ENCODE measurements at regions not wholly inside any gene's neighbourhood (a gene's known extent, or its start where the extent isn't known, plus 50 kb on each side); places are given as distances from the start of the nearest gene placed in this dataset.
"Not testable (repeated sequence)": the region's sequence is repeated elsewhere in the genome, so short reads cannot be mapped to it uniquely, and the experiment has no call there.

- intact Hi-C loops (cut with micrococcal nuclease): no loop called here
These were observed 370.6 kb upstream of the UBE2E3 start for GRCh38 chr2:180609626-180610340.

DNA sequence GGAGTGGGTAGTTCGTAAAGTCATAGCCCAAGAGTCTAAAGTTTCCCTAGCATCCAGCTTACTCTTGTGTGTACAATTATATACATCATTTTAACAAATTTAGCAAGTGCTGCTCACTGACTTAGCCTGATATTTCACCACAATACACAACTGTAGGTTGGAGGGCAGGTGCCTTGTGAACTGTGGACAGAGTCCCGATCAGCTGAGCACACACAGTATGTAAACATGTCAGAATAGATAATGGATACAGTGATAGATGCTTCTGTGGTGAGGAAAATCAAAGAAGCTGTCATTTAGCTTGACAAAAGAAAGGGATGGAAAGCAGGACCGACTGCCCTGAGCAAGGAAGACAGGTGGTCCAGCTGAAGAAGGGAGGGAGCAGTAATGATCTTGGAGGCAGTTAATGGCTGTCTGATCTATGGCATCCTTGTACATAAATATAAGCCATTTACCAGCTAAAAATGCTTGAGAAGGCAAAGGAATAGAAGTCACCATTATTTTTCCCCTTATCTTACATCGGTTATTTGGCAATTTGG lies 372.8 kb upstream of the UBE2E3 start:
- intact Hi-C loops (cut with micrococcal nuclease): no loop called here

GRCh38 chr2:180604077-180604476 lies 376.3 kb upstream of the UBE2E3 start:
- intact Hi-C loops (cut with micrococcal nuclease): loop anchor here (1.0 to 5.0 kb wide), 2 partner anchors 454 to 1113 kb away; no protein-coding TSS in a partner anchor

DNA sequence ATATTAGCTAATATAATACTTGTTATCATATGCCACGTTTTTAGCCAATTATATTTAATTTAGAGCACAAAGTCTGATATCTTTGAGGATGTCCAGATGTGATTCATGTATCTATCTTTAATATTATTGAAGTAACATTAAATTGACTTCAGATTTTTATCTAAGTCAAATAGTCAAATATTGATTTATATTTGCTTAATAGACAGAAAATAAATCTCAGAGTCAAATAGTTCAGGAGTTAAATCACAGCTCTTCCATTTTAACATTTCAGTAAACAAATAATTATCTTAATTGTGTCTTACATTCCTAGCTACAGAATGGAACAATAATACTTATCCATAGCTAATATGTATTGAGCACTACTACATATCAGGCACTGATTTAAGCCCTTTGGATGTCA lies 379.4 kb upstream of the UBE2E3 start:
- intact Hi-C loops (cut with micrococcal nuclease): loop anchor here (5.0 kb wide), 1 partner anchor 1116 kb away; no protein-coding TSS in a partner anchor

GRCh38 chr2:180599804-180600203 lies 380.6 kb upstream of the UBE2E3 start:
- intact Hi-C loops (cut with micrococcal nuclease): loop anchor here (5.0 kb wide), 1 partner anchor 1117 kb away; no protein-coding TSS in a partner anchor

- intact Hi-C loops (cut with micrococcal nuclease): no loop called here
These were observed 383.2 kb upstream of the UBE2E3 start for GRCh38 chr2:180597179-180597578.

DNA sequence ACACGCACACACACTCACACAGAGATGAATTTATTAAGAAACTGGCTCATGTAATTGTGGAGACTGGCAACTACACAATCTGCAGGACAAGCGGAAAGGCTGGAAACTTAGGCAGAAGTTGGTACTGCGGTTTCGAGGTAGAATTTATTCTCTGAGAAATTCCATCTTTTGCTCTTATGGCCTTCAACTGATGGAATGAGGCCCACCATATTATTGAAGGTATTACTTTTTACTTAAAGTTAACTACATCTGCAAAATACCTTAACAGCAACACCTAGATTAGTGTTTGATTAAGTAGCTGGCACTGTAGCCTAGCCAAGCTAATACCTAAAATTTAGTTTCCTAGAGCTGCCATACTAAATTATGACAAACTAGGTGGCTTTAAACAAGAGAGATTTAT lies 384.0 kb upstream of the UBE2E3 start:
- intact Hi-C loops (cut with micrococcal nuclease): no loop called here

- intact Hi-C loops (cut with micrococcal nuclease): no loop called here
These were observed 388.5 kb upstream of the UBE2E3 start for GRCh38 chr2:180591947-180592346.

- intact Hi-C loops (cut with micrococcal nuclease): not testable (repeated sequence)
These were observed 389.2 kb upstream of the UBE2E3 start for GRCh38 chr2:180591093-180591781.

DNA sequence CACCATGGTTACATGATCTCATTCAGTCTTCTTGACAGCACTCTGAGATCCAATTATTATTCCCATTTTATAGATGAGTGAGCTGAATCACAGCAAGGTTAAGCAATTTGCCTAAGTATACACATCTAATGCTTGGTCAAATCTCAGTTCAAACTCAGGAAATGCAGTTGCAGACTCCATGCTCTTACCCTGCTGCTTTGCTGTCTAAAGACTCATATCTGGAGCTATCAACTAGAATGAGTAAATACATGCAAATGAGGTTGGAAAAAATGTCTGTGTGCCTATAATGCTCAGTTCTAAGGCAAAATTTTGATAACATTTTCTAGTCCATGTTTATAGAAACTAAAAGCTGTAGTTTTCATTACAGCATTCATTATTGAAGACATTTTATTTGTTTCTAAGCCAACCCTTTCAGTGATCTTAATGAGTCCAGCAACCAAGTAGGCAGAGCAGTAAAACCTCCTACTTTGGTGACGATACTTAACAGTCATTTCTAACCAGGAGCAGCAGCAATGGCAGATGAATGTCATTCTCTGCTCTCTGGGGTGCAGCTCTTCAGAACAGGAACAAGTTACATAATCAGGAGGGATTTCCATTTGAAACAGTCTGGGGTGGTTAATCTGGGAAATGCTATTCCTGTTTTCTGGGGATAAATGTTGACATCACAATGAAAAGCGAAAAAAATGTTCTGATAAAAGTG lies 396.8 kb upstream of the UBE2E3 start:
- intact Hi-C loops (cut with micrococcal nuclease): no loop called here

- intact Hi-C loops (cut with micrococcal nuclease): no loop called here
These were observed 401.0 kb upstream of the UBE2E3 start for GRCh38 chr2:180579388-180579787.

DNA sequence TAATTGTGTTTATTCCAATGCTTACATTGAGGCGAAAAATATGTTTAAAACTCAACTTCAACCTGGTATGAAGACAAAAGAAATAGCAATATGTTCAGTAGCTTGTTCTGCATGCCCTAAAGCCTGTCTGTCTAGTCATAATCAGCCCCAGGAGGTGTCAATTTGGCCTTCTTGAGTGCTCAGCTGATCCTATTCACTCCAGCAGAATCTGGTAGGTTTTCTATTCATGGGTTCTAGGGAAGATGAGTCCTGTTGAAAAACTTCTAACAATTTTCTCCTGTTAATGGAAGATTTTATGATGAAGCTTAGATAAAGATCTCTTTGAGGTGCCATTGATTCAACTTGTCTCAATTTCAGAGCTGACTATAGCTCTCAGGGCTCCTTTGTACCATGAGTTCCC lies 402.0 kb upstream of the UBE2E3 start:
- intact Hi-C loops (cut with micrococcal nuclease): no loop called here

- intact Hi-C loops (cut with micrococcal nuclease): no loop called here
These were observed 402.8 kb upstream of the UBE2E3 start for GRCh38 chr2:180577567-180577966.

DNA sequence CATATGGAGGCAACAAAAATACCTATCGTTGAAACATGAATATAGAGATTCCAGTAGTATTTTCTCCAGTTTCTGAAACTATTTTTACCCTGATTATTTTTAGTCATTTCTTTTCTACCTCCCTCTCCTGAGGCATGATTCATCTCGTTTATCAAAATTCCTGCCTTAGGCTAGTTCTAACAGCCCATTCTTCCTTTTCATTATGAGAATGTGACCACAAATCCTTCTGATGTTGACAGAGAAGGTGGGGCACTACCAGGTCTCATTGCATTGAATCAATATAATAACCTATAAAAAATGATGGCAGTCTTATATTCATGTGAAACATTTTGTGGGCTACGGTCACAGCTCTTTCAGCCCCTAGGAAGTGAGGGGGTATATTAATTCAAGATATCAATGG lies 406.5 kb upstream of the UBE2E3 start:
- intact Hi-C loops (cut with micrococcal nuclease): no loop called here

- intact Hi-C loops (cut with micrococcal nuclease): no loop called here
These were observed 408.1 kb upstream of the UBE2E3 start for GRCh38 chr2:180572346-180572745.

DNA sequence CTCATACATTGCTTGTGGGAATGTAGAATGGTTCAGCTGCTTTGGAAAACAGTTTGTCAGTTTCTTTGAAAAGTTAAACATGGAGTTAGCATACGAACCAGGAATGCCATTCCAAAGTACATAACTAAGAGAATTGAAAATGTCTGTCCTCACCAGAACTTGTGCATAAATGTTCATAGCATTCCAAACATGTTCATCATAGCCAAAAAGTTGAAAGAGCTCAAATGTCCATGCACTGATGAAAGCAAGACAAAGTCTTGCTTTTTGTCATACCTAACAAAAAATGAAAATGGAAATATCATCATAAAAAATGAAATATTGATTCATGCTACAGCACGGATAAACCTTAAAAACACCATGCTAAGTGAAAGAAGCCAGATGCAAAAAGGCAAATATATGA lies 408.8 kb upstream of the UBE2E3 start:
- intact Hi-C loops (cut with micrococcal nuclease): no loop called here

- intact Hi-C loops (cut with micrococcal nuclease): no loop called here
These were observed 409.5 kb upstream of the UBE2E3 start for GRCh38 chr2:180570864-180571263.

DNA sequence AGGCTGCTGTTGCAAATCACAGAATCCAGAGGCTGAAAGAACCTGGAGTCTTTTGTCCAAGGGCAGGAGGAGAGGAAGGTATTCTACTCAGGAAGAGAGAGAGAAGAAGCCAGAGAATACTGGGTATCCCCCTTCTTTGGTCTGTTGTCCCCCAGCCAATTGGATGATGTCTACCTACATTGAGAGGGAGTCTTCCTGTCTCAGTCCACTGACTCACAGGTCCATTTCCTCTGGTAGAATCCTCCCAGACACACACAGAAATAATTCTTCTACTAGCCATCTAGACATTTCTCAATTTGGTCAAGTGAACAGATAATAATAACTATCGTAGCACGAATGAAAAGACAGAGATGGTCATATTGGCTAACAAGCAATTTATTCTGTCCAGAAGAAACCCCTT lies 416.4 kb upstream of the UBE2E3 start:
- intact Hi-C loops (cut with micrococcal nuclease): no loop called here

GRCh38 chr2:180562378-180562777 lies 418.0 kb upstream of the UBE2E3 start:
- intact Hi-C loops (cut with micrococcal nuclease): no loop called here

GRCh38 chr2:180559771-180560170 lies 420.6 kb upstream of the UBE2E3 start:
- intact Hi-C loops (cut with micrococcal nuclease): no loop called here

- intact Hi-C loops (cut with micrococcal nuclease): no loop called here
These were observed 421.4 kb upstream of the UBE2E3 start for GRCh38 chr2:180559038-180559437.

GRCh38 chr2:180555391-180555965 lies 424.9 kb upstream of the UBE2E3 start:
- intact Hi-C loops (cut with micrococcal nuclease): no loop called here
